Skeletal muscle cell (primary cell): ENCODE measurements at regions not wholly inside any gene's neighbourhood (a gene's known extent, or its start where the extent isn't known, plus 50 kb on each side); places are given as distances from the start of the nearest gene placed in this dataset.
A peak's percentile ranks its signal among the peaks of the same experiment; 100 is the strongest.

Source experiments
- DNase-seq: peaks from one replicate; pipeline ENCODE4 v3.0.0-alpha.2; 2010; ENCODE audit warnings: low read depth
- H3K4me3 ChIP-seq: 2 replicates; pipeline ENCODE4 v1.5.1; 2011; ENCODE audit warnings: low read depth, mild to moderate bottlenecking, control low read depth, low read length, moderate library complexity

DNA sequence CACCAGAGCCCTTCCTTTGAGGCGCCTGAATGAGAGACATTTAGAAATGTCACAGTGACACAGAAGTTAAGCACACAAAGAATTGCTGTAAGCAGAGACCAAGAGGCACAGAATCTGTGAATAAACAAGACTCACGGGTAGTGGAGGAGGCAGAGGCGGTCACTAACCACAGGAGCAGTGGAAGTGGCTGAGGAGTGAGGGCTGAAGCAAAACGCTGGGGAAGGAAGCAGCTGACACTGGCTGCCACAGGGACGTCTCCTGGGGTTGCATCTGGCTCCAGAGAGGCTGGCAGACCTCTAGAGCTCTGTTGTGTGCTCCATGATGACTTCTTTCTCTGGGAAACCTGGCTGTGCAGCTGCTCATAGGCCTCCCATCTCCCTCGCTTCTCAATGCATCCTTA, 65.0 kb upstream of the SLC2A12 start:
- no peak overlapping the region for H3K4me3 ChIP-seq
- DNase-seq = peak; percentile 18

DNA sequence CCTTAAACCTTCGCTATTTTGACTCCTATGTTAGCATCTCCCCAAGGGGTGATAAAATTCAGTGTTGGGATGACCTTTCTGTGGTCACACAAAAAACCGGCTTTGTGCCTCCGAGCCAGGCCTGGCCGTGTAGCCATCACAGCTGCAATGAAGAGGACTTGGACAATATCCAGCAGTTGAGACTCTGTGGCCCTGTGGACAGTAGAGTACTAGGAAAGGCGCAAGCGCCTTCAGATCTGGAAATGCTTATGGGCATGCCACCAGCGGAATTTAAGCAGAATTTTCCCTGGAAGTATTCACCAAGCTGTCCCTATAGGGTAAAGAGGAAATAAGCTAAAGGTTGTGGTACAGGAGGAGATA, 63.3 kb upstream of the SLC2A12 start:
- no peak for DNase-seq
- no peak overlapping the region for H3K4me3 ChIP-seq

DNA sequence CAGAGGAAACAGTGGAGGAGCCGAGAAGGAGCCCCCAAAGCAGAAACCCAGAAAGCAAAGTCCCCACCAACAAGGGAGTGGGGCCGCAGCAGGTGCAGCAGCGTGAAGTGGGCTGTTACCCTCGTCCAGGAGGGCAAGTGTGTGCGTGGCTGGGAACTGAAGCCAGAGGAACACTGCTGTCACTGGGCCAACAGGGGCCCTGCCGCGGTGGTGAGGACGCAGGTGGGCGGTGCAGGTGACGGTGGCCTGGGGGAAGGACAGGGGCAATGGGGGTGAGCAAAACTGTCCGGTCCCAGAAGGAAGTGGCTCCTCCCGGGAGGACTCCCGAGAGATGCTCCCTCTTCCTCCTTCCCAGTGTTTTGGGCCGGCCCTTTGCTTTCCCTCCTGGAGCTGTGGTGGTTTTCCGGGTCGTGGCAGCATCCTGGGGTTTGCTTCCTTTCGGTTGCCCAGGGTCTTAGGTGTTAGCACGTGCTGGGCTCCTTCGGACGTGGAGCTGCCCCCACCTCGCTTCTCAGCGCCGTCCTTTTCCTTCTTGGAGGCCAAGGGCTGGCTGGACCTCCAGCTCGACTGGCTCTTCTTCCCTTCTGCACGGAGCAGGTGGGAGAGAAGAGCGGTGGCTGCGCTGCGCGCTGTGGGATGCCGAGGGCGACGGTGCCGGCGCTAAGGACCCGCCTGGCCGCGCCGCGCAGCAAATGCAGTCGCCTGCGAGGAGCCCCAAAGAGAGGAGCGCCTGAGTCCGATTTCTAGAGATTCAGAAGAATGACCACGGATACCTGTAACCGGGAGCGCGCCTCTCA, 62.7 kb upstream of the SLC2A12 start:
- H3K4me3 ChIP-seq = no peak overlapping the region
- no peak for DNase-seq

- DNase-seq = no peak
- H3K4me3 ChIP-seq = no peak overlapping the region
These were observed 62.1 kb upstream of the SLC2A12 start for GRCh38 chr6:134114489-134114888.

DNA sequence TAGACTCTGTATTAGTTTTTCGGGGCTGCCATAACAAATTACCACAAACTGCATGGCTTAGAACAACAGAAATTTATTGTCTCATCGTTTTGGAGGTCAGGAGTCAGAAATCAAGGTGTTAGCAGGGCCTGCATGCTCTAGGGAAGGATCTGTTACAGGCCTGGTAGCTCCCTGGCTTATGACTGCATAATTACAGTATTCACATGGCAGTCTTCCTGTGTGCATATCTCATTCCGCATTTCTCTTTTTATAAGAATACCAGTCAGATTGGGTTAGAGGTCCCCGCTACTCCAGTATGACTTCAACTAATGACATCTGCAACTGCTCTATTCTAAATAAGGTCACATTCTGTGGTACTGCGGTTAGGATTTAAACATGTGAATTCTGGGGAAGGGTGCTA, 59.3 kb upstream of the SLC2A12 start:
- DNase-seq = no peak
- H3K4me3 ChIP-seq = no peak overlapping the region

DNA sequence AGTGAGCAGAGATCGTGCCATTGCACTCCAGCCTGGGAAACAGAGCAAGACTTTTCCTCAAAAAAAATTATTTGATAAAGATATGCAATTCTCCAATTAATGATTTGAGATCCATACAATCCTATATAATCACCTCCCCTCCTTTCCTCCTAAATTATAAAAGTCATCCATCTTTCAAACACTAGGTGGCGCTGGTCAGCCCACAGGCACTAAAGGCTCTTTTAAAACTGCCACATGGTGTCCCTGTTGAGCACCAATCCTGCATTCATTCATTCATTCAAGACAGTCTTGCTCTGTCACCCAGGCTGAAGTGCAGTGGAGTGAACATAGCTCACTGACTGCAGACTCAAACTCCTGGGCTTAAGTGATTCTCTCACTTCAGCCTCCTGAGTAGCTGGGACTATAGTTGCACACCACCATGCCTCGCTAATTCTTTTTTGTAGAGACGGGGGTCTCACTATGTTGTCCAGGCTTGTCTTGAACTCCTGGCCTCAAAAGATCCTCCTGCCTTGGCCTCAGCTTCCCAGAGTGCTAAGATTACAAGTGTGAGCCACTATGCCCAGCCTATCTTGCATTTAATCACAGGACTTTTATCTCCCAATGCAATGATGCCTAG, 58.7 kb upstream of the SLC2A12 start:
- H3K4me3 ChIP-seq = no peak overlapping the region
- DNase-seq = no peak

DNA sequence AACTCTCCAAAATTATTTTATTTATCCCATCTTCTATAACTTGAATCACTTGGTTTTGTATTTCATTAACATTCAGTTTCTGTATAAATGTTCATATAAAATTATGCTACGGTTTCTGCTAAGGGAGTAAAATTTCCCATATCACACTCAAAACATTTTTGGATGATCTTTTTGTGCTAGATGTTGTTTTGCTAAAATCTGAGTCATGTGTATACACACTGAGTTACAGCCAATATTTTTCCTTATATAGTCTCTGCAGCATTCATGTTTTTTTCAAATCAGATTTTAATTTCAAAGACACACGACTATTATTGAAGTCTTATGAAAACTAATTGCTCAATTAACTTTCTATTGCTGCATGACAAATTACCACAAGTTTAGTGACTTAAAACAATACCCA, 54.3 kb upstream of the SLC2A12 start:
- no peak overlapping the region for H3K4me3 ChIP-seq
- no peak for DNase-seq

GRCh38 chr6:134105940-134106339, 53.5 kb upstream of the SLC2A12 start:
- DNase-seq = no peak

DNA sequence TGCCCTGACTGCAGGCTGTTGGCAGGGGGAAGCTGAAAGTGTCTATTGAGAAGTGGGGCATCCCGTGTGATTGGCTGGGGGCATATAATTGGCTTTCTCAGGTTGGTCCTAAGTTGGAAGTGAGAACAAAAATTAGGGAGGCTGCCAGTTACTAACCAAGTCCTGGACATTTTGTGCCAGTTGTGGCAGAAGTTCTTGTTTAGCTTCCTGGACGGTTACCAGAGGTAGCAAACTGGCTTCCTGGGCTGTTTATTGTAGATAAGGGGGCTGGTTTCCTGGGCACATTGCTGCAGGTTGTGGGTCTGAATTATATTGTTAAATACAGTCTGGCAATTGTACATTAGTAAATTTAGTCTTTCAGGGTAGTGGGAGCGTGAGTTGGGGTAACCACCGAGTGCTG, 50.6 kb upstream of the SLC2A12 start:
- DNase-seq = no peak
- no peak overlapping the region for H3K4me3 ChIP-seq

More at GRCh38 chr6:134105940-134106339, 53.5 kb upstream of the SLC2A12 start:
- H3K4me3 ChIP-seq = no peak overlapping the region
